Kidney (tissue), 13 donors: ENCODE measurements at regions not wholly inside any gene's neighbourhood (a gene's known extent, or its start where the extent isn't known, plus 50 kb on each side); places are given as distances from the start of the nearest gene placed in this dataset.

Experiments
- DNase-seq, 5 donors: peaks; one replicate each; pipeline ENCODE4 v3.0.0-alpha.2; 2013 to 2020
- FAIRE-seq: peaks from 2 replicates; lab custom pipeline; 2012; peaks lifted over from hg19 to GRCh38; lab: Jason Lieb, UNC
- H3K27ac ChIP-seq, 2 donors: one replicate each; pipeline ENCODE4 v1.7.0; 2013; ENCODE audit warnings: low read depth in 2 of 2, low read length in 2 of 2, inconsistent platforms in 1 of 2
- H3K27me3 ChIP-seq: one replicate; pipeline ENCODE4 v1.7.1; 2013; ENCODE audit warnings: low read length, inconsistent platforms; ENCODE audit not compliant: control insufficient read depth, insufficient read depth
- H3K36me3 ChIP-seq, 3 donors: one replicate each; pipeline versions ENCODE4 v1.7.0 to v1.7.1; 2013; ENCODE audit warnings: low read length in 3 of 3, control low read depth in 1 of 3, inconsistent platforms in 1 of 3; ENCODE audit not compliant: insufficient read depth in 3 of 3, control insufficient read depth in 2 of 3
- H3K4me1 ChIP-seq, 3 donors: one replicate each; pipeline versions ENCODE4 v1.7.0 to v1.7.1; 2013; ENCODE audit warnings: low read length in 3 of 3, inconsistent platforms in 1 of 3, low read depth in 1 of 3; ENCODE audit not compliant: control insufficient read depth in 2 of 3, insufficient read depth in 2 of 3
- H3K4me3 ChIP-seq, 3 donors: one replicate each; pipeline versions ENCODE4 v1.7.0 to v1.8.1; 2013; ENCODE audit warnings: low read length in 3 of 3, control low read depth in 1 of 3, inconsistent platforms in 1 of 3
- H3K9ac ChIP-seq, 3 donors: one replicate each; pipeline versions ENCODE4 v1.7.0 to v1.7.1; 2013; ENCODE audit warnings: low read length in 3 of 3, control low read depth in 1 of 3, inconsistent platforms in 1 of 3
- H3K9me3 ChIP-seq, 3 donors: one replicate each; pipeline versions ENCODE4 v1.7.0 to v1.7.1; 2013; ENCODE audit warnings: low read length in 3 of 3, control low read depth in 1 of 3, inconsistent platforms in 1 of 3; ENCODE audit not compliant: control insufficient read depth in 2 of 3, insufficient read depth in 1 of 3
- intact Hi-C: fragments of 100-400 bp; cut with DNase I; formaldehyde crosslinking; loops from one replicate; pipeline ENCODE4 v1.11.1; 2022
- TF ChIP-seq, protein P1 (sequence below): IDR thresholded peaks from 3 replicates; pipeline ENCODE4 v1.5.1; 2012; ENCODE audit warnings: mild to moderate bottlenecking, moderate library complexity, borderline replicate concordance; ENCODE audit not compliant: insufficient read depth; ENCODE audit errors: extremely low read depth
- donor health status: control.
- donor health status: control.
- donor health status: control.
- donor health status: control.
- donor health status: control.
- donor health status: DM: yes; HTN: yes; CAD: no.
- donor health status: Normal renal cell carcinoma (clear cell type).

DNA sequence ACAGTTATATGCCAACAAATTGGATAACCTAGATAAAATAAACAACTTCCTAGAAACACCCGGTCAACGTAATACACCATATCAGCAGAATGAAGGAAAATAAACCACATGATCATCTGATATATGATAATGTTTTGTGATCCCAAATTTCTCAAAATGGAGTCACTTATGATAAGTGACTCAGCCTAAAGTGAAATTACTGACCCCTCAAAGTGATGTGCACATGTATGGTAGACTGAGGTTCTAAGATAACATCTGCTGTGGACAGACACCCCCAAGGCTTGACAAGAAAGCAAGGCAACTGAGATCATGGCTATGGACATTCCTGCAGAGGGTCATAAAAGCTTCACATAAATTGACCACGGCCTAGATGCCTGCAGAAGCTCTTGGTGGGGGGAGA lies 105.1 kb upstream of the DCN start:
- no peak overlapping the region for H3K9ac ChIP-seq
- no peak overlapping the region for H3K4me3 ChIP-seq
- no peaks in the 10 kb centered on the region for H3K27me3 ChIP-seq
- intact Hi-C loops: no loop called here
- H3K27ac ChIP-seq: no peak overlapping the region
- no peaks in the 10 kb centered on the region for H3K9me3 ChIP-seq
- FAIRE-seq (no peak), DNase-seq (no peak)
- H3K36me3 ChIP-seq: no peaks in the 10 kb centered on the region
- H3K4me1 ChIP-seq: no peaks in the 10 kb centered on the region
- TF ChIP-seq, protein P1, sequence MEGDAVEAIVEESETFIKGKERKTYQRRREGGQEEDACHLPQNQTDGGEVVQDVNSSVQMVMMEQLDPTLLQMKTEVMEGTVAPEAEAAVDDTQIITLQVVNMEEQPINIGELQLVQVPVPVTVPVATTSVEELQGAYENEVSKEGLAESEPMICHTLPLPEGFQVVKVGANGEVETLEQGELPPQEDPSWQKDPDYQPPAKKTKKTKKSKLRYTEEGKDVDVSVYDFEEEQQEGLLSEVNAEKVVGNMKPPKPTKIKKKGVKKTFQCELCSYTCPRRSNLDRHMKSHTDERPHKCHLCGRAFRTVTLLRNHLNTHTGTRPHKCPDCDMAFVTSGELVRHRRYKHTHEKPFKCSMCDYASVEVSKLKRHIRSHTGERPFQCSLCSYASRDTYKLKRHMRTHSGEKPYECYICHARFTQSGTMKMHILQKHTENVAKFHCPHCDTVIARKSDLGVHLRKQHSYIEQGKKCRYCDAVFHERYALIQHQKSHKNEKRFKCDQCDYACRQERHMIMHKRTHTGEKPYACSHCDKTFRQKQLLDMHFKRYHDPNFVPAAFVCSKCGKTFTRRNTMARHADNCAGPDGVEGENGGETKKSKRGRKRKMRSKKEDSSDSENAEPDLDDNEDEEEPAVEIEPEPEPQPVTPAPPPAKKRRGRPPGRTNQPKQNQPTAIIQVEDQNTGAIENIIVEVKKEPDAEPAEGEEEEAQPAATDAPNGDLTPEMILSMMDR: no peak

GRCh38 chr12:91278126-91278525 lies 95.5 kb upstream of the DCN start:
- intact Hi-C loops: no loop called here
- TF ChIP-seq, protein P1: no peak
- Histone ChIP-seq H3K36me3 (no peaks in the 10 kb centered on the region), H3K4me3 (no peak overlapping the region), H3K27ac (no peak overlapping the region), H3K9me3 (no peaks in the 10 kb centered on the region), H3K4me1 (no peaks in the 10 kb centered on the region), H3K27me3 (no peaks in the 10 kb centered on the region), H3K9ac (no peak overlapping the region)
- FAIRE-seq (no peak), DNase-seq (no peak)

DNA sequence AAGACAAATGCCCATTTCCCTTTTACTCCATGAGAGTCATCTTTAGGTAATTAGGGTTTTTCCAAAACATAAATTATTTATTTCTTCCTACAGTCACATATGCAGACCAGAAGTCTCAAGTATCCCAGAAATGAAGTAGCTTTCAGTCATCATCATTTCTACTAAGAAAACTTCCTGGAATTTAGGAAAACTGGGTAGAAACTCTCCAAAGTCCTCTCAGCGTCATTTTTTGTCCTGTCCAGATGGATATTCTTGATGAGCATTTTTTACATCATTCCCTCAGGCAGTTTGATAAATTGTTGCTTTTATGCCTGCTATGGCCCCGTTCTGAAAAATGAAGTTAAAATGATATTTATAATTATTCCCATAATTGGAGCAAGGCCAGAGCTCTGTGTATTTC lies 93.9 kb upstream of the DCN start:
- Histone ChIP-seq H3K27me3 (no peaks in the 10 kb centered on the region), H3K27ac (no peak overlapping the region), H3K9ac (no peak overlapping the region), H3K4me3 (no peak overlapping the region), H3K4me1 (no peaks in the 10 kb centered on the region), H3K36me3 (no peaks in the 10 kb centered on the region), H3K9me3 (no peaks in the 10 kb centered on the region)
- TF ChIP-seq, protein P1: no peak
- DNase-seq (no peak), FAIRE-seq (no peak)
- intact Hi-C loops: no loop called here

- no peaks in the 10 kb centered on the region for H3K4me1 ChIP-seq
- TF ChIP-seq, protein P1: no peak
- H3K36me3 ChIP-seq: no peaks in the 10 kb centered on the region
- FAIRE-seq (no peak), DNase-seq (no peak)
- no peaks in the 10 kb centered on the region for H3K27me3 ChIP-seq
- H3K27ac ChIP-seq: no peak overlapping the region
- no peak overlapping the region for H3K4me3 ChIP-seq
- no peaks in the 10 kb centered on the region for H3K9me3 ChIP-seq
- no peak overlapping the region for H3K9ac ChIP-seq
- intact Hi-C loops: no loop called here
Observed at GRCh38 chr12:91275321-91275720, 92.7 kb upstream of the DCN start.
